HEK293T (cell line): ENCODE measurements at regions not wholly inside any gene's neighbourhood (a gene's known extent, or its start where the extent isn't known, plus 50 kb on each side); places are given as distances from the start of the nearest gene placed in this dataset.

ENCODE experiments used
- CTCF ChIA-PET: fragments of 350-600 bp; formaldehyde crosslinking; extraction: SDS; loops from one replicate; lab custom pipeline; 2021; ENCODE audit warnings: antibody characterized with exemption, inconsistent platforms; lab: Yijun Ruan, JAX
- POLR2A ChIA-PET: fragments of 350-600 bp; formaldehyde crosslinking; extraction: SDS; loops from one replicate; lab custom pipeline; 2020; ENCODE audit warnings: antibody characterized with exemption, inconsistent platforms; lab: Yijun Ruan, JAX
- DNase-seq: peaks from one replicate; pipeline ENCODE4 v3.0.0; 2012; ENCODE audit warnings: mixed read lengths; ENCODE audit errors: extremely low spot score
- ARNT ChIP-seq: fragments of 450-650 bp; IDR thresholded peaks from 2 replicates; pipeline ENCODE4 v1.6.1; 2017; ENCODE audit warnings: mild to moderate bottlenecking
- BHLHE40 ChIP-seq: fragments of 450-650 bp; IDR thresholded peaks from 2 replicates; pipeline ENCODE4 v1.6.1; 2016; ENCODE audit warnings: mild to moderate bottlenecking, moderate library complexity, borderline replicate concordance
- CTBP1 ChIP-seq: fragments of 450-650 bp; IDR thresholded peaks from 2 replicates; pipeline ENCODE4 v1.6.1; 2016; ENCODE audit warnings: borderline replicate concordance
- ELF4 ChIP-seq: fragments of 450-650 bp; IDR thresholded peaks from 2 replicates; pipeline ENCODE4 v1.6.1; 2017; ENCODE audit warnings: antibody characterized with exemption
- FOXA1 ChIP-seq: fragments of 450-650 bp; IDR thresholded peaks from 2 replicates; pipeline ENCODE4 v1.6.1; 2016; ENCODE audit warnings: mild to moderate bottlenecking
- FOXK2 ChIP-seq: fragments of 450-650 bp; IDR thresholded peaks from 2 replicates; pipeline ENCODE4 v1.6.1; 2016; ENCODE audit warnings: mild to moderate bottlenecking
- FOXM1 ChIP-seq: fragments of 450-650 bp; IDR thresholded peaks from 2 replicates; pipeline ENCODE4 v1.6.1; 2017; ENCODE audit warnings: mild to moderate bottlenecking, borderline replicate concordance
- HDGF ChIP-seq: fragments of 450-650 bp; IDR thresholded peaks from 2 replicates; pipeline ENCODE4 v1.6.1; 2017; ENCODE audit warnings: antibody characterized with exemption, borderline replicate concordance
- L3MBTL2 ChIP-seq: fragments of 450-650 bp; conservative IDR thresholded peaks from 2 replicates; pipeline ENCODE4 v1.6.1; 2016; ENCODE audit warnings: mild to moderate bottlenecking
- LEF1 ChIP-seq: fragments of 450-650 bp; IDR thresholded peaks from 2 replicates; pipeline ENCODE4 v1.6.1; 2017; ENCODE audit warnings: mild to moderate bottlenecking, borderline replicate concordance
- NFRKB ChIP-seq: fragments of 450-650 bp; IDR thresholded peaks from 2 replicates; pipeline ENCODE4 v1.6.1; 2016; ENCODE audit warnings: mild to moderate bottlenecking, moderate library complexity
- SP1 ChIP-seq: fragments of 450-650 bp; IDR thresholded peaks from 2 replicates; pipeline ENCODE4 v1.6.1; 2017
- SUZ12 ChIP-seq: fragments of 450-650 bp; IDR thresholded peaks from 2 replicates; pipeline ENCODE4 v1.6.1; 2016; ENCODE audit warnings: mild to moderate bottlenecking
- TARDBP ChIP-seq: fragments of 450-650 bp; IDR thresholded peaks from 2 replicates; pipeline ENCODE4 v1.6.1; 2016
- ZNF384 ChIP-seq: fragments of 450-650 bp; IDR thresholded peaks from 2 replicates; pipeline ENCODE4 v1.6.1; 2016
- TF ChIP-seq, protein P1 (sequence below): fragments of 450-650 bp; IDR thresholded peaks from 2 replicates; pipeline ENCODE4 v1.6.1; 2016

DNA sequence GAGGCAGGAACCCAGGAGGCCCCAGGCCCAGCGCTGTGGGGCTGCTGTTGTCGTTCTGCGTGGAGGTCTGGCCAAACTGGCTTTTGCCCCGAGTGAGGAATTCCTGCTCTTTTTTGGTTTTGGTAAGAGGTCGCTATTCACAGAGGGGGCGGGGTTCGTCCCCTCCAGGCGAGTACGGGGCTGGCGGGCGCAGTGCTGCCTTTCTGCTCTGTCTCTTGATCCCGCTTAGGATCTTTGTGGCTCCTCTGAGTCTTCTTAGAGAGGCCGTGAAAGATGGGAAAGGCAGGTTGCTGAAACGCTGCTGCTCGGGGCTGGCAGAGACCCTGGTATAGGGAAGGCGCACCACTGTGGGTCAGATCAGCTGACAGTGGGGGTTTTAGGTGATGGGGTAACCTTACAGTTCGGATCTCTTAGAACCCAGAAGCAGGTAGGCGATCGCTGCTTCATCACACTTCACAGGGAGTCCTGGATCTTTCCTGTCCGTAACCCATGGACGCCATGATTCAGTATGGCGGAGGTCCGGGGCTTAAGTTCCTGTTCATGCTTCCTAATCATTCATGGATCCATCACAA lies 136.7 kb downstream of the KIF20B start:
- no peak for DNase-seq
- POLR2A ChIA-PET = no interaction called here
- TF ChIP-seq ELF4 = no peak
- no peak for TF ChIP-seq FOXK2
- no peak for TF ChIP-seq TARDBP
- TF ChIP-seq FOXM1 = no peak
- TF ChIP-seq NFRKB = no peak
- TF ChIP-seq ZNF384 = no peak
- no peak for TF ChIP-seq LEF1
- no peak for TF ChIP-seq ARNT
- TF ChIP-seq, protein P1, sequence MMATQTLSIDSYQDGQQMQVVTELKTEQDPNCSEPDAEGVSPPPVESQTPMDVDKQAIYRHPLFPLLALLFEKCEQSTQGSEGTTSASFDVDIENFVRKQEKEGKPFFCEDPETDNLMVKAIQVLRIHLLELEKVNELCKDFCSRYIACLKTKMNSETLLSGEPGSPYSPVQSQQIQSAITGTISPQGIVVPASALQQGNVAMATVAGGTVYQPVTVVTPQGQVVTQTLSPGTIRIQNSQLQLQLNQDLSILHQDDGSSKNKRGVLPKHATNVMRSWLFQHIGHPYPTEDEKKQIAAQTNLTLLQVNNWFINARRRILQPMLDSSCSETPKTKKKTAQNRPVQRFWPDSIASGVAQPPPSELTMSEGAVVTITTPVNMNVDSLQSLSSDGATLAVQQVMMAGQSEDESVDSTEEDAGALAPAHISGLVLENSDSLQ = no peak
- TF ChIP-seq SUZ12 = no peak
- no peak for TF ChIP-seq FOXA1
- TF ChIP-seq HDGF = no peak
- no peak for TF ChIP-seq L3MBTL2
- no peak for TF ChIP-seq SP1
- TF ChIP-seq BHLHE40 = no peak
- no peak for TF ChIP-seq CTBP1
- CTCF ChIA-PET = no interaction called here

DNA sequence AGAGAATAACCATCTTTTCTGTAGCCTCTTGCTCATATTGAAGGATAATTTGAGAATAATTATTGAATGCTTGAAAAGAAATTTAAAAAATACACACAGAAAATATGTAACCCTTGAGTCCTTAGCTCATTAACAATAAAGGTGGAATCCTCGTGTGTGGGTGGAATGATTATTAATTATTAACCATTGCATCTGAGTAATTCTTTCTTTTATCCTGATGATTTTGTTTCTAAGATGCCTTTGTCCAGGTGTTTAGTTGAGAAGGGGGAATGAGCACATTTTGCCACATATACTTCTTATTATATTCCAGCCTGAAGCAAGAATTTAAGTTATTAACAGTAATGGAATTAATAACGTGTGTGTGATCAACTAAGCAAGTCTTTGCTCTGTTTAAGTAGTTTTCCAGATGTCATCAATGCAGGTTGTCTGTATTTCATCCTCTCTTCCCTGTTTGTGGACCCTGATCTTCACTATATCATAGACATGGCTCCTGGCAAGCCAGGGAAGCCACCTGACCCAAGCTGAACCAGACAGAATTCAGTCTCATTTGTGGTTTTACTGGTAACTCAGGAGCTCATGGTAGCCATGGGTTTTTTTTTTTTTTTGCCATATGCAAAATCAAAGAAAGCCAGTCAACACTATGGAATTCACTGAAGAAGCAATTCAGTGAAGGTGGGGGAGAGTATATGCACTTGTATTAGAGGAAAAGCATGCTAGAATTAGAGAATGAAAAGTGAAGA lies 144.3 kb downstream of the KIF20B start:
- no peak for DNase-seq
- POLR2A ChIA-PET = no interaction called here
- TF ChIP-seq, protein P1 = no peak
- TF ChIP-seq LEF1 (no peak), ZNF384 (no peak), ARNT (no peak), L3MBTL2 (no peak), BHLHE40 (no peak), NFRKB (no peak), ELF4 (no peak), SP1 (no peak), TARDBP (no peak), SUZ12 (no peak), FOXK2 (no peak), FOXM1 (no peak), HDGF (no peak), FOXA1 (no peak), CTBP1 (no peak)
- CTCF ChIA-PET = no interaction called here

DNA sequence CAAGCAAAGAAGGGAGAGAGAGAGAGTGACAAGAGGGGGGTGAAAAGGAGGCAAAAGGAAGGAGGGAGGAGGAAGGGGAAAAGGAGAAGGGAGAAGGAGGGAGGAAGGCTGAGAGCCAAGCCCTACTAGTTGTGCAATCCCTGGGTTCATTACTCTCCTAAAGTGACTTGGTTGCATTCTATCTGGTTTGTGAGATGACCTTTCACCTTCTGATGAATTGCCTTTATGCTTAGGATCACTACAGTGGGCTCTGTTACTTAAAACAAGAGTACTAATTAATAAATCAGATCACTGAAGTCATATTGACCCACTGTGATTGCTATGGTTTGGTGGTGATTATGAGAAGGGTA lies 144.9 kb downstream of the KIF20B start:
- no peak for DNase-seq
- TF ChIP-seq TARDBP (no peak), ARNT (no peak), ZNF384 (no peak), FOXK2 (no peak), HDGF (no peak), CTBP1 (no peak), BHLHE40 (no peak), SUZ12 (no peak), FOXM1 (no peak), LEF1 (no peak), SP1 (no peak), NFRKB (no peak), ELF4 (no peak), L3MBTL2 (no peak), FOXA1 (no peak)
- TF ChIP-seq, protein P1 = no peak
- CTCF ChIA-PET = no interaction called here
- POLR2A ChIA-PET = no interaction called here

DNA sequence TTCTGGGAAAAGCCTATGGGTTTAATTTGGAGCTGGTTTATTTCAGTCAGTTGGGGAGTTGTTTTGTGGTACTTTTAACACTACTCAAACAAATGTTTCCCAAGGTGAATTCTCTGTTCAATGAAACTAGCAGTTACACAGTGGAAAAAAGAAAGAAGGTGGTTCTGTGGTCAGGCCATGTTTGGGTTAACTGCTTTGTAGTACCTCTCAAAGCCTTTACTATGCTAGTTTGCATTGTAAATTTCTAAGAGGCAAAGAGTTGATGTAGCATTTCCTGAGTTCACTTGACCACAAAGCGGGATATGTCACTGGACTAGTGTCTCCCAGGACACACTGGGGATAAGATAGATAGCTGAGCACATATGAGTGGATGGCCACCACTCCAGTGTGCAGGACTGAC lies 145.4 kb downstream of the KIF20B start:
- CTCF ChIA-PET = no interaction called here
- POLR2A ChIA-PET = no interaction called here
- TF ChIP-seq FOXM1 (no peak), TARDBP (no peak), ARNT (no peak), L3MBTL2 (no peak), FOXK2 (no peak), SP1 (no peak), SUZ12 (no peak)
- TF ChIP-seq, protein P1 = no peak
- DNase-seq = no peak

DNA sequence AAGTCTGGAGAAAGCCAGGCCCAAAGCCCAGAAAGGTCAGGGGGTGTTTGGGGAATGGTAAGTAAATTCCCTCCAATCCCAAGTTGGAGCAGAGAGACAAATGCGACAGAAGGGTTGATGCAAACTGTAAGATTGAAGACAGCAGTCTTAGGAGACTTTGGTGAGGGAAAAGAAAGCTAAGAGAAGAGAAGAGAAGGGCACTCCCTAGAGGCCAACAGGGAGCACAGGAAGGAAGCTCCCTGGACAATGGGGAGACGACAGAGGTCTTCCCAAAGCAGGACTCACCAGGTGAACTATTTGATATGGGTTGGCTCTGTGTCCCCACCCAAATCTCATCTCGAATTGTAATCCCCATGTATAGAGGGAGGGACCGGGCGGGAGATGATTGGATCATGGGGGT lies 151.5 kb downstream of the KIF20B start:
- TF ChIP-seq SP1 = no peak
- POLR2A ChIA-PET = interaction anchor here (0.7 kb wide), 1 partner anchor 921 kb away, joined by 3 read pairs; no protein-coding TSS in a partner anchor
- CTCF ChIA-PET = interaction anchor here (1.0 kb wide), 1 partner anchor 40 kb away, joined by 3 read pairs; no protein-coding TSS in a partner anchor

DNA sequence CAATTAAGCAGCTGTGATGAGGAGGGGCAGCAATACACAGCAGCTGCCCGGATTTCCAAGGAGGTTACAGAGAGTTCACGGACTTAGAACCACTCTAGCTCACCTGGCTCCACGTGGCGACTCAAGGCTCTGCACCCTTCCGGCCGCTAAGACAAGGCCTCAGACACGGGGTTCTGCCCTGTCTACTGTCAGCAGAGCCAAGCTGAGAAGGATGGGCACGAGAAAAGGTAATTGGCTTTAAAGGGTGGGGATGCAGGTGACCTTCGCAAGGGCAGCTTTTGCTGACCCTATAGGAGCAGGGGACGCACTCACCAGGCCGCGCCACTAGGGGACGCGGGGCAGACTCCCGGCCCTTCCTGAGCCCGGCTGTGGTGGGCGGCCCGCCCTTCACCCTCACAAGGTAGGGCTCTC lies 152.4 kb downstream of the KIF20B start:
- DNase-seq = no peak
- TF ChIP-seq, protein P1 = no peak
- TF ChIP-seq TARDBP = no peak
- no peak for TF ChIP-seq FOXA1
- no peak for TF ChIP-seq HDGF
- no peak for TF ChIP-seq SUZ12
- no peak for TF ChIP-seq NFRKB
- TF ChIP-seq FOXK2 = no peak
- TF ChIP-seq BHLHE40 = no peak
- TF ChIP-seq ZNF384 = no peak
- no peak for TF ChIP-seq ARNT
- TF ChIP-seq LEF1 = no peak
- TF ChIP-seq FOXM1 = no peak
- no peak for TF ChIP-seq ELF4
- TF ChIP-seq CTBP1 = no peak
- TF ChIP-seq L3MBTL2 = no peak
- TF ChIP-seq SP1 = no peak
- ChIA-PET POLR2A (no interaction called here), CTCF (interaction anchor here (1.0 kb wide), 1 partner anchor 39 kb away, joined by 3 read pairs; no protein-coding TSS in a partner anchor)

More for the DNA sequence above, 151.5 kb downstream of the KIF20B start:
- no peak for DNase-seq
